ENCODE measurements at regions not wholly inside any gene's neighbourhood (a gene's known extent, or its start where the extent isn't known, plus 50 kb on each side); places are given as distances from the start of the nearest gene placed in this dataset.

- Histone ChIP-seq H3K4me1 (ENCODE audit: control insufficient read depth, extremely low read depth, insufficient read depth, low read length) (peaks cover 6% of the 10 kb centered on the region), H3K4me3 (ENCODE audit: control insufficient read depth in 2 of 3, extremely low read depth in 1 of 3, insufficient read depth in 2 of 3, low read depth in 1 of 3, low read length in 3 of 3) (no peak overlapping the region), H3K9me3 (ENCODE audit: control insufficient read depth, low read depth, low read length) (no peaks in the 10 kb centered on the region), H3K36me3 (ENCODE audit: control insufficient read depth in 2 of 2, extremely low read depth in 1 of 2, insufficient read depth in 2 of 2, low read length in 2 of 2) (no peaks in the 10 kb centered on the region), H3K4me2 (ENCODE audit: control insufficient read depth, extremely low read depth, insufficient read depth, low read depth, low read length) (no peak overlapping the region), H4K20me1 (ENCODE audit: control insufficient read depth, extremely low read depth, insufficient read depth, low read length) (no peaks in the 10 kb centered on the region), H3K9ac (ENCODE audit: control insufficient read depth, extremely low read depth, insufficient read depth, low read length) (no peak overlapping the region), H3K27ac (ENCODE audit: control insufficient read depth, insufficient read depth, low read length) (no peak overlapping the region), H2AFZ (ENCODE audit: control insufficient read depth, low read length) (no peak overlapping the region), H3K27me3 (ENCODE audit: control insufficient read depth, extremely low read depth, insufficient read depth, low read length) (no peaks in the 10 kb centered on the region), H3K9me1 (ENCODE audit: control insufficient read depth, extremely low read depth, insufficient read depth, low read length) (no peaks in the 10 kb centered on the region), H3K79me2 (ENCODE audit: control insufficient read depth, insufficient read depth, low read length) (no peaks in the 10 kb centered on the region)
- DNase-seq (ENCODE audit: low read depth, low spot score): no peak
- no peak for FAIRE-seq
- TF ChIP-seq CTCF (optimal IDR thresholded peaks at IDR 0.05 in 1 of 3, IDR thresholded peaks at IDR 0.05 in 1 of 3, conservative IDR thresholded peaks at IDR 0.05 in 1 of 3; ENCODE audit: extremely low read depth in 1 of 3, insufficient read depth in 2 of 3, low read length in 3 of 3): no peak
- no peak for TF ChIP-seq EZH2 (IDR thresholded peaks at IDR 0.05; ENCODE audit: low read length)
- dilution Hi-C loops (cut with MboI; ENCODE audit: extremely low pct_ligation_motif_present, low sequenced_read_pairs): no loop called here
Measured at GRCh38 chr7:116621649-116622048, 50.3 kb upstream of the MET start.
